MM.1S (cell line): ENCODE measurements at regions not wholly inside any gene's neighbourhood (a gene's known extent, or its start where the extent isn't known, plus 50 kb on each side); places are given as distances from the start of the nearest gene placed in this dataset.
"Not testable (repeated sequence)": the region's sequence is repeated elsewhere in the genome, so short reads cannot be mapped to it uniquely, and the experiment has no call there.

Experiments
- DNase-seq: peaks from one replicate; pipeline ENCODE4 v3.0.0-alpha.2; 2015
- H2AFZ ChIP-seq: fragments of 300-600 bp; sonication (generic); 2 replicates; pipeline ENCODE4 v1.6.0; 2016; ENCODE audit warnings: antibody characterized with exemption, low read length
- H3F3A ChIP-seq: fragments of 300-600 bp; sonication (generic); 2 replicates; pipeline ENCODE4 v1.6.1; 2016; ENCODE audit warnings: mild to moderate bottlenecking, antibody characterized with exemption, low read length, moderate library complexity, mixed read lengths; ENCODE audit not compliant: insufficient read depth
- H3K27ac ChIP-seq: fragments of 300-600 bp; sonication (generic); 2 replicates; pipeline ENCODE4 v1.5.1; 2016; ENCODE audit warnings: mild to moderate bottlenecking, low read length
- H3K27me3 ChIP-seq: fragments of 300-600 bp; sonication (generic); replicated peaks from 2 replicates; pipeline ENCODE4 v1.6.0; 2016; ENCODE audit warnings: low read length; ENCODE audit not compliant: insufficient read depth
- H3K36me3 ChIP-seq: fragments of 300-600 bp; sonication (generic); replicated peaks from 2 replicates; pipeline ENCODE4 v1.6.1; 2016; ENCODE audit warnings: mild to moderate bottlenecking, low read length, mixed read lengths; ENCODE audit not compliant: insufficient read depth
- H3K4me1 ChIP-seq: fragments of 300-600 bp; sonication (generic); 2 replicates; pipeline ENCODE4 v1.6.1; 2016; ENCODE audit warnings: low read length, mixed read lengths
- H3K4me2 ChIP-seq: fragments of 300-600 bp; sonication (generic); 2 replicates; pipeline ENCODE4 v1.6.0; 2016; ENCODE audit warnings: low read depth, low read length
- H3K4me3 ChIP-seq: fragments of 300-600 bp; sonication (generic); 2 replicates; pipeline ENCODE4 v1.5.1; 2016; ENCODE audit warnings: low read length, mixed read lengths
- H3K79me2 ChIP-seq: fragments of 300-600 bp; sonication (generic); 2 replicates; pipeline ENCODE4 v1.6.1; 2016; ENCODE audit warnings: mixed run types, low read length, mixed read lengths
- H3K9ac ChIP-seq: fragments of 300-600 bp; sonication (generic); 2 replicates; pipeline ENCODE4 v1.6.1; 2016; ENCODE audit warnings: low read length, mixed read lengths
- H3K9me2 ChIP-seq: fragments of 300-600 bp; sonication (generic); replicated peaks from 2 replicates; pipeline ENCODE4 v1.6.1; 2016; ENCODE audit warnings: mild to moderate bottlenecking, low read length, mixed read lengths; ENCODE audit not compliant: insufficient read depth
- H3K9me3 ChIP-seq: fragments of 300-600 bp; sonication (generic); replicated peaks from 2 replicates; pipeline ENCODE4 v1.6.1; 2016; ENCODE audit warnings: mild to moderate bottlenecking, low read length, mixed read lengths; ENCODE audit not compliant: insufficient read depth
- H4K20me1 ChIP-seq: fragments of 300-600 bp; sonication (generic); 2 replicates; pipeline ENCODE4 v1.6.1; 2016; ENCODE audit warnings: mild to moderate bottlenecking, low read length, moderate library complexity, mixed read lengths; ENCODE audit not compliant: insufficient read depth
- EZH2 ChIP-seq: fragments of 300-600 bp; sonication (generic); optimal IDR thresholded peaks from 2 replicates; pipeline ENCODE3; 2017; ENCODE audit warnings: low read depth, mild to moderate bottlenecking, antibody characterized with exemption, low read length, mixed read lengths
- EZH2phosphoT487 ChIP-seq: fragments of 300-600 bp; sonication (generic); IDR thresholded peaks from 2 replicates; pipeline ENCODE4 v1.6.1; 2018; ENCODE audit warnings: antibody characterized with exemption, low read length
- TF ChIP-seq, protein P1 (sequence below): fragments of 300-600 bp; sonication (generic); IDR thresholded peaks from 2 replicates; pipeline ENCODE4 v1.5.1; 2016; ENCODE audit warnings: antibody characterized with exemption, low read length, mixed read lengths

- H3K27me3 ChIP-seq: no peaks in the 10 kb centered on the region
- TF ChIP-seq EZH2 (no peak), EZH2phosphoT487 (no peak)
- TF ChIP-seq, protein P1, sequence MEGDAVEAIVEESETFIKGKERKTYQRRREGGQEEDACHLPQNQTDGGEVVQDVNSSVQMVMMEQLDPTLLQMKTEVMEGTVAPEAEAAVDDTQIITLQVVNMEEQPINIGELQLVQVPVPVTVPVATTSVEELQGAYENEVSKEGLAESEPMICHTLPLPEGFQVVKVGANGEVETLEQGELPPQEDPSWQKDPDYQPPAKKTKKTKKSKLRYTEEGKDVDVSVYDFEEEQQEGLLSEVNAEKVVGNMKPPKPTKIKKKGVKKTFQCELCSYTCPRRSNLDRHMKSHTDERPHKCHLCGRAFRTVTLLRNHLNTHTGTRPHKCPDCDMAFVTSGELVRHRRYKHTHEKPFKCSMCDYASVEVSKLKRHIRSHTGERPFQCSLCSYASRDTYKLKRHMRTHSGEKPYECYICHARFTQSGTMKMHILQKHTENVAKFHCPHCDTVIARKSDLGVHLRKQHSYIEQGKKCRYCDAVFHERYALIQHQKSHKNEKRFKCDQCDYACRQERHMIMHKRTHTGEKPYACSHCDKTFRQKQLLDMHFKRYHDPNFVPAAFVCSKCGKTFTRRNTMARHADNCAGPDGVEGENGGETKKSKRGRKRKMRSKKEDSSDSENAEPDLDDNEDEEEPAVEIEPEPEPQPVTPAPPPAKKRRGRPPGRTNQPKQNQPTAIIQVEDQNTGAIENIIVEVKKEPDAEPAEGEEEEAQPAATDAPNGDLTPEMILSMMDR: no peak
- no peaks in the 10 kb centered on the region for H3K9me3 ChIP-seq
- no peaks in the 10 kb centered on the region for H3F3A ChIP-seq
- no peak for DNase-seq
- no peaks in the 10 kb centered on the region for H3K4me1 ChIP-seq
- H3K4me2 ChIP-seq: no peak overlapping the region
- no peaks in the 10 kb centered on the region for H4K20me1 ChIP-seq
- no peak overlapping the region for H2AFZ ChIP-seq
- H3K4me3 ChIP-seq: no peak overlapping the region
- H3K9me2 ChIP-seq: no peaks in the 10 kb centered on the region
- no peaks in the 10 kb centered on the region for H3K79me2 ChIP-seq
- H3K9ac ChIP-seq: no peak overlapping the region
- H3K36me3 ChIP-seq: no peaks in the 10 kb centered on the region
- H3K27ac ChIP-seq: no peak overlapping the region
Measured at GRCh38 chr15:91358405-91358804, 258.3 kb downstream of the SV2B start.

DNA sequence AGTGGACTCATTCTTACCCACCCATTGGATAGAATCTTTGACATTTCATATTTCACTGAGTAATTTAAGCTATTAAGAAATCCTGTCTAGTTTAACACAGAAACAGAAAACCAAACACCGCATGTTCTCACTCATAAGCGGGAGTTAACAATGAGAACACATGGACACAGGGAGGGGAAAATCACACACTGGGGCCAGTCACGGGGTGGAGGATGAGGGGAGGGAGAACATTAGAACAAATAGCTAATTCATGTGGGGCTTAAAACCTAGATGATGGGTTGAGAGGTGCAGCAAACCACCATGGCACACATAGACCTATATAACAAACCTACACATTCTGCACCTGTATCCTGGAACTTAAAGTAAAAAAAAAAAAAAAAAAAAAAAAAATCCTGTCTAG lies 261.6 kb downstream of the SV2B start:
- H2AFZ ChIP-seq, H3K27me3 ChIP-seq, H3K36me3 ChIP-seq, H3K4me1 ChIP-seq, DNase-seq, H3K79me2 ChIP-seq, H3K9me3 ChIP-seq, H3K9ac ChIP-seq, H4K20me1 ChIP-seq, H3K4me3 ChIP-seq, H3K4me2 ChIP-seq, H3F3A ChIP-seq, H3K9me2 ChIP-seq, H3K27ac ChIP-seq: not testable (repeated sequence)

- H3K4me1 ChIP-seq: no peaks in the 10 kb centered on the region
- DNase-seq: no peak
- H3K4me3 ChIP-seq: no peak overlapping the region
- no peaks in the 10 kb centered on the region for H4K20me1 ChIP-seq
- no peak overlapping the region for H3K9ac ChIP-seq
- no peaks in the 10 kb centered on the region for H3K79me2 ChIP-seq
- H3K36me3 ChIP-seq: no peaks in the 10 kb centered on the region
- TF ChIP-seq, protein P1: no peak
- no peaks in the 10 kb centered on the region for H3K27me3 ChIP-seq
- no peak overlapping the region for H2AFZ ChIP-seq
- H3K27ac ChIP-seq: no peak overlapping the region
- H3K9me2 ChIP-seq: no peaks in the 10 kb centered on the region
- no peaks in the 10 kb centered on the region for H3K9me3 ChIP-seq
- H3F3A ChIP-seq: no peaks in the 10 kb centered on the region
- no peak overlapping the region for H3K4me2 ChIP-seq
Measured at GRCh38 chr15:91366111-91366510, 266.1 kb downstream of the SV2B start.

- no peaks in the 10 kb centered on the region for H3K27me3 ChIP-seq
- no peak for DNase-seq
- TF ChIP-seq EZH2phosphoT487: no peak
- TF ChIP-seq, protein P1: no peak
- no peak overlapping the region for H2AFZ ChIP-seq
- no peak overlapping the region for H3K27ac ChIP-seq
- no peak overlapping the region for H3K4me2 ChIP-seq
- H3F3A ChIP-seq: no peaks in the 10 kb centered on the region
- H3K9ac ChIP-seq: no peak overlapping the region
- H3K79me2 ChIP-seq: no peaks in the 10 kb centered on the region
- no peaks in the 10 kb centered on the region for H3K36me3 ChIP-seq
- no peaks in the 10 kb centered on the region for H3K4me1 ChIP-seq
- no peaks in the 10 kb centered on the region for H3K9me3 ChIP-seq
- H4K20me1 ChIP-seq: no peaks in the 10 kb centered on the region
- no peak overlapping the region for H3K4me3 ChIP-seq
- H3K9me2 ChIP-seq: no peaks in the 10 kb centered on the region
Measured at GRCh38 chr15:91368611-91369010, 268.6 kb downstream of the SV2B start.
